IPS-20b (cell line): ENCODE measurements at regions not wholly inside any gene's neighbourhood (a gene's known extent, or its start where the extent isn't known, plus 50 kb on each side); places are given as distances from the start of the nearest gene placed in this dataset.
"Not testable (repeated sequence)": the region's sequence is repeated elsewhere in the genome, so short reads cannot be mapped to it uniquely, and the experiment has no call there.

ENCODE experiments used
- H3K27ac ChIP-seq: one replicate; pipeline ENCODE4 v1.5.1; 2013; ENCODE audit warnings: low read length
- H3K27me3 ChIP-seq: 2 replicates; pipeline ENCODE4 v1.6.1; 2013; ENCODE audit warnings: mild to moderate bottlenecking, low read length, inconsistent platforms; ENCODE audit not compliant: insufficient read depth
- H3K36me3 ChIP-seq: 2 replicates; pipeline ENCODE4 v1.6.1; 2013; ENCODE audit warnings: low read depth, mild to moderate bottlenecking, inconsistent platforms, low read length, moderate library complexity; ENCODE audit not compliant: insufficient read depth
- H3K4me1 ChIP-seq: 2 replicates; pipeline ENCODE4 v1.6.1; 2013; ENCODE audit warnings: mild to moderate bottlenecking, control low read depth, inconsistent platforms, low read length, moderate library complexity; ENCODE audit not compliant: insufficient read depth
- H3K4me3 ChIP-seq: 2 replicates; pipeline ENCODE4 v1.5.1; 2013; ENCODE audit warnings: mild to moderate bottlenecking, low read length, inconsistent platforms
- H3K9ac ChIP-seq: 2 replicates; pipeline ENCODE4 v1.6.1; 2013; ENCODE audit warnings: low read depth, mild to moderate bottlenecking, inconsistent platforms, low read length, moderate library complexity
- H3K9me3 ChIP-seq: 2 replicates; pipeline ENCODE4 v1.6.1; 2013; ENCODE audit warnings: mild to moderate bottlenecking, low read depth, low read length, inconsistent platforms; ENCODE audit not compliant: insufficient read depth

GRCh38 chr14:83958359-83958758, 1571.6 kb upstream of the FLRT2 start:
- H3K9ac ChIP-seq = no peak overlapping the region
- peaks cover 15% of the 10 kb centered on the region; the same call in 1 of the 2 replicates for H3K4me1 ChIP-seq
- H3K27me3 ChIP-seq = peaks cover 13% of the 10 kb centered on the region
- no peaks in the 10 kb centered on the region for H3K9me3 ChIP-seq
- H3K36me3 ChIP-seq = no peaks in the 10 kb centered on the region
- no peak overlapping the region for H3K27ac ChIP-seq
- no peak overlapping the region for H3K4me3 ChIP-seq

- peaks cover 10% of the 10 kb centered on the region for H3K27me3 ChIP-seq
- H3K9ac ChIP-seq = no peak overlapping the region
- no peaks in the 10 kb centered on the region for H3K9me3 ChIP-seq
- peaks cover 15% of the 10 kb centered on the region; the same call in 1 of the 2 replicates for H3K4me1 ChIP-seq
- H3K4me3 ChIP-seq = peak overlapping the region; percentile 24; the same call in 1 of the 2 replicates
- H3K27ac ChIP-seq = no peak overlapping the region
- H3K36me3 ChIP-seq = no peaks in the 10 kb centered on the region
Measured at GRCh38 chr14:83960832-83961512, 1569.0 kb upstream of the FLRT2 start.

- H3K36me3 ChIP-seq = no peaks in the 10 kb centered on the region
- no peak overlapping the region for H3K27ac ChIP-seq
- no peak overlapping the region for H3K9ac ChIP-seq
- H3K9me3 ChIP-seq = no peaks in the 10 kb centered on the region
- H3K4me3 ChIP-seq = no peak overlapping the region
- no peaks in the 10 kb centered on the region for H3K4me1 ChIP-seq
- no peaks in the 10 kb centered on the region for H3K27me3 ChIP-seq
Measured at GRCh38 chr14:83969998-83970397, 1559.9 kb upstream of the FLRT2 start.

DNA sequence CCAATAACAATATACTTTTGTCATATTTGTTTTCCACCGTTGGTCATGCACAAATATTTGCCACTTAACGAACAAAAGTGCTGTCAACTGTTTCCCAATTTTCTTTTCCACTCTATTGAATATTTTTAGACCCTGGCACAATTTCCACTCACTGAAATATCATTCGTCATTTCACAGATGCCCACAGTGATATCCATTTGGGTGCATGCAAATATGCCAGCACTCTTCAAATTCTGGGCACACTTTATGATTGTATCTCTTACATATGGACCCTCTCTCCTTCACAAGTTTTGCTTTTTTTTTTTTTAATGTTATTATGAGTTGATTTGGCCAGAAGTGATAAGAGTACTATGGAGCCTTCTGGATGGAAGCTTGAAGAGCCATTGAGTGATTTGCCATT, 1557.3 kb upstream of the FLRT2 start:
- H3K9me3 ChIP-seq = no peaks in the 10 kb centered on the region
- no peak overlapping the region for H3K9ac ChIP-seq
- H3K4me3 ChIP-seq = no peak overlapping the region
- H3K27ac ChIP-seq = no peak overlapping the region
- no peaks in the 10 kb centered on the region for H3K27me3 ChIP-seq
- no peaks in the 10 kb centered on the region for H3K36me3 ChIP-seq
- H3K4me1 ChIP-seq = no peaks in the 10 kb centered on the region

GRCh38 chr14:83974647-83975163, 1555.2 kb upstream of the FLRT2 start:
- Histone ChIP-seq H3K4me1 (no peaks in the 10 kb centered on the region), H3K27me3 (no peaks in the 10 kb centered on the region), H3K27ac (no peak overlapping the region), H3K9ac (no peak overlapping the region), H3K4me3 (no peak overlapping the region), H3K36me3 (no peaks in the 10 kb centered on the region), H3K9me3 (no peaks in the 10 kb centered on the region)

GRCh38 chr14:83975435-83975834, 1554.5 kb upstream of the FLRT2 start:
- Histone ChIP-seq H3K4me3 (no peak overlapping the region), H3K9ac (no peak overlapping the region)

GRCh38 chr14:83975841-83976770, 1553.8 kb upstream of the FLRT2 start:
- Histone ChIP-seq H3K36me3 (no peaks in the 10 kb centered on the region), H3K4me3 (no peak overlapping the region), H3K9ac (no peak overlapping the region), H3K4me1 (no peaks in the 10 kb centered on the region), H3K27me3 (no peaks in the 10 kb centered on the region), H3K9me3 (no peaks in the 10 kb centered on the region), H3K27ac (no peak overlapping the region)

More at GRCh38 chr14:83975435-83975834, 1554.5 kb upstream of the FLRT2 start:
- no peaks in the 10 kb centered on the region for H3K4me1 ChIP-seq
- no peaks in the 10 kb centered on the region for H3K9me3 ChIP-seq
- no peaks in the 10 kb centered on the region for H3K36me3 ChIP-seq
- H3K27me3 ChIP-seq = no peaks in the 10 kb centered on the region
- no peak overlapping the region for H3K27ac ChIP-seq

DNA sequence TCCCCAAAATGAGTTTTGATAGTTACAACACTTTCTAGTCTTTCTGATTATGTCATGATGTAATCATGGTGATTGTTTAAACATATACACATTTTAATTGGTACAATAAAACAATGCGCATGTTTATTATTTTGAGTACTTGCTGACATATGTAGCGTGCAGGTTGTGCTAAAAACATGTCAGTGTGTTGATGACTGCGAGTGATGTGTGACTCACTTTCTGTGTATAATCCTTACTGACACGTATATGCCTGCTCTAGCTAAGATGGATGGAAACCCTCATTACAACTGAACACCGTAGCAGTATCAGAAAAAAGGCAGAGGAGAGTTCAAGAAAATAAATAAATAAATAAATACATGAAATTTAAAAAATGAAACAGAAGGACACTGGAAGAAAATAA, 1552.4 kb upstream of the FLRT2 start:
- Histone ChIP-seq H3K9me3 (no peaks in the 10 kb centered on the region), H3K4me1 (no peaks in the 10 kb centered on the region), H3K36me3 (no peaks in the 10 kb centered on the region), H3K27ac (no peak overlapping the region), H3K9ac (no peak overlapping the region), H3K27me3 (no peaks in the 10 kb centered on the region), H3K4me3 (no peak overlapping the region)

DNA sequence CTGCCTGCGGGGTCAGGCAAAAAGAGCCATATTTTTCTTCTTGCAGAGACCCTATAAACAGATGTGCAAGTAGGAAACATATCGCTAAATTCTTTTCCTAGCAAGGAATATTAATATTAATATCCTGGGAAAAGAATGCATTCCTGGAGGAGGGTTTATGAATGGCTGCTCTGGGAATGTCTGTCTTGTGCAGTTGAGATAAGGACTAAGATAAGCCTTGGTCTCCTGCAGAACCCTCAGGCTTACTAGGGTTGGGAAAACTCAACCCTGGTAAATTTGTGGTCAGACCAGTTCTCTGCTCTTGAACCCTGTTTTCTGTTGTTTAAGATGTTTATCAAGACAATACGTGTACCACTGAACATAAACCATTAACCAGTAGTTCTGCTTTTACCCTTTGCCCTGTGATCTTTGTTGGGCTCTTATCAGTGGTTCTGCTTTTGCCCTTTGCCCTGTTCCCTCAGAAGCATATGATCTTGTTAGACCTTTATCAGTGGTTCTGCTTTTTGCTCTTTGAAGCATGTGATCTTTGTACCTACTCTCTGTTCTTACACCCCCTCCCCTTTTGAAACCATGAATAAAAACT, 1548.2 kb upstream of the FLRT2 start:
- not testable (repeated sequence) for H3K36me3 ChIP-seq, H3K27ac ChIP-seq, H3K9ac ChIP-seq, H3K4me3 ChIP-seq, H3K4me1 ChIP-seq, H3K9me3 ChIP-seq, H3K27me3 ChIP-seq

GRCh38 chr14:83988275-83988674, 1541.7 kb upstream of the FLRT2 start:
- H3K9ac ChIP-seq = no peak overlapping the region
- H3K36me3 ChIP-seq = no peaks in the 10 kb centered on the region
- no peak overlapping the region for H3K27ac ChIP-seq
- no peaks in the 10 kb centered on the region for H3K9me3 ChIP-seq
- H3K4me3 ChIP-seq = no peak overlapping the region
- H3K27me3 ChIP-seq = no peaks in the 10 kb centered on the region
- no peaks in the 10 kb centered on the region for H3K4me1 ChIP-seq

DNA sequence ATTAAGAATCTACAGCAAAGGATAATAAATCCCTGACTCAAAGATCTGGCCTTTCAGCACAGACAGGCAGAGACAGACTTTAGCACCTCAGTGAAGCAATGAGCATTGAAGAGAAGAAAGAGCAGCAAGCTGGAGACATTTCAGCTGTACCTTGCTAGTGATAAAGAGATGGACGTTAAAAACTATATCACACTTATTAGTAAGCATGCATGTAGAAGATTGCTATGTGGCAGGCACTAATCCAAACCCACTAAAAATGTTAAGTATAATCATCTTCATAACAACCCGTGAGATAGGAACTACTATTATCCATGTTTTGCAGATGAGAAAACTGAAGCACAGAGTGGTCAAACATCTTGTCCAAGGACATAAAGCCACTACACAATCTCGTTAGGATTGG, 1538.3 kb upstream of the FLRT2 start:
- Histone ChIP-seq H3K27ac (no peak overlapping the region), H3K4me3 (no peak overlapping the region), H3K36me3 (no peaks in the 10 kb centered on the region), H3K9ac (no peak overlapping the region), H3K4me1 (no peaks in the 10 kb centered on the region), H3K27me3 (no peaks in the 10 kb centered on the region), H3K9me3 (no peaks in the 10 kb centered on the region)
